ENCODE measurements at regions not wholly inside any gene's neighbourhood (a gene's known extent, or its start where the extent isn't known, plus 50 kb on each side); places are given as distances from the start of the nearest gene placed in this dataset.
"Not testable (repeated sequence)": the region's sequence is repeated elsewhere in the genome, so short reads cannot be mapped to it uniquely, and the experiment has no call there.

DNA sequence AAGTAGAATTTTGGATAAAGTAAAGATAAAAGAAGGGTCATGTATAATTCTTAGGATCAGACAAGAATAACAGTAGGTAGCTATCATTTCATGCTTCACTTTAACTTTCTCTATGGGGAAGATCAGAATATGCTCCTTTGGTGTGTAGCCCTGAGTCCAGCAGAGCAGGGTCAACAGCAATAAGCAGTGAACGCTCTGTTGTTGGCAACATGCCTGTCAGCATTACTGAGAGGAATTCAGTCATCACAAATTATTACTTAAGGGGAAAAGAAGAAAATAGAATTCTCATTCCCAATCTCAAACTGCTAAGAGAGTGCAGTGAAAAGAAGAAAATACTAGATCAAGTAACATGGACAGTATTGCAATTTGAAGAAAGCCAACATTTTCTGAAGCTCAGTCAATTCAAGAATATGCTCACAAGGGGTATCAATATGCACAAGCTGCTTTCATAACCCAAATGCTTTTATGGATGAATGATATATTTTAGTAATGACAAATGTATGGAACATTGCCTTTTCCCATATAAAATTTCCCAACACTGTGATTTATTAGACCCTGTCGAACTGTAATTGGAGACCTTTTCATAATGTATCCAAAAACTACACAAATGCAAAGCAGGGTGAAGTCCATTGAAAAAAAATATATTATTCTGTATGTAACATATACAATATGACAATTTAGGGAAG, 1359.4 kb downstream of the EFNA5 start:
- peaks cover 0 to 6% (median under 1%) of the 10 kb centered on the region in 6 donors for H3K9me3 Mint-ChIP-seq
- no peaks in the 10 kb centered on the region for H3K4me1 Mint-ChIP-seq
- no peak for DNase-seq
- no peak overlapping the region for H3K4me3 Mint-ChIP-seq
- H3K27me3 Mint-ChIP-seq (ENCODE audit: low read depth in 3 of 3), result peaks cover 0 to 2% (median 0%) of the 10 kb centered on the region in 3 donors
- no peaks in the 10 kb centered on the region for H3K36me3 Mint-ChIP-seq
- H3K27ac Mint-ChIP-seq, result no peak overlapping the region

DNA sequence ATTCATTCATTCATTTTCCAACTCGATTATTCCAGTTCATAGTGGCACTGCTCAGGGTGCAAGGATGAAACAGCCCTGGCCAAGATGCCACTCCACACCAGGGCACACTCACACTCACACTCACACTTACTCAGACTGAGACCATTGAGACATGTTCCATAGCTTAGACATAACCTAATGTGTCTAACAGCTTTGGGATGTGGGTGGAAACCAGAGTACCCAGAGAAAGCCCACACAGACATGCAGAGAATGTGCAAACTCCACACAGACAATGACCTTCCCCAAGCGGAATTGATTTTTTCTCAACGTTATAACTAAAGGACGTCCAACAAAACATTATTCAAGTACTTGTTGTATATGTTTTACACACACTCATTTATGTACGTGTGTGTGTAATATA, 1363.5 kb downstream of the EFNA5 start:
- Mint-ChIP-seq H3K36me3 (no peaks in the 10 kb centered on the region), H3K4me3 (no peak overlapping the region), H3K27ac (no peak overlapping the region), H3K27me3 (ENCODE audit: low read depth in 3 of 3) (peaks cover 0 to 2% (median 0%) of the 10 kb centered on the region in 3 donors), H3K9me3 (peaks cover 0 to 6% (median under 1%) of the 10 kb centered on the region in 6 donors), H3K4me1 (no peaks in the 10 kb centered on the region)
- DNase-seq, result no peak

DNA sequence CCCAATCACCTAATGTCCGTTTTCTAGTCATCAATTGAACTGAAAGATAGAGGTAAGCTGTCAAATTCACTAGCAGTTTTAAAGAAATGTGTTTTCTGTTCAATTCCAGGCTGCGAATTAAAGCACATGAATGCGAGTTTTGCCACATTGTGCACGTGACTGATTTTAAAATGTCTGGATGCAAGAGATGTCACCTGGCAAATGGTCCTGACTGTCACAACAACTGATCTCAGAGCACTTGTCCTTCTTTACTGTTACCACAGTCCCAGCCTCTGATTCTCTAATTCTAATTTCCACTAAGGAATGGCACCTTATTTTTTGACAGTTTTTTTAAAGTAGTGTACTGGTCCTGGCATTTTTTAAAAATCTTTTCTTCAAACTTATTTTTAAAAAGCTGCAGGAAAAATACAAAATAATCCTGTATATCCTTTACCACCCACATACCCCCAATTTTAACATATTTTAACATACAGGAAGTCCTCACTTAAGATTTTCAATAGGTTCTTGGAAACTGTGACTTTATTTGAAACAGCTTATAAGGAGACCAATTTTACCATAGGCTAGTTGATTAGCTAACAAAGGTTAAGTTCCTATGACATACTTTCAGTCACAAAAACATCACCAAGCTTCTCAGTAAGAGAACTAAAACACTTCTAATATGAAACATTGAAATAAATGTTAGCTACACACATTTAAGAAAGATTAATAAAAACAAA, 1364.3 kb downstream of the EFNA5 start:
- no peak for DNase-seq
- Mint-ChIP-seq H3K4me3 (no peak overlapping the region), H3K36me3 (no peaks in the 10 kb centered on the region), H3K9me3 (peaks cover 0 to 6% (median 1%) of the 10 kb centered on the region in 6 donors), H3K4me1 (no peaks in the 10 kb centered on the region), H3K27ac (no peak overlapping the region), H3K27me3 (ENCODE audit: low read depth in 3 of 3) (peaks cover 0 to 2% (median 0%) of the 10 kb centered on the region in 3 donors)

DNA sequence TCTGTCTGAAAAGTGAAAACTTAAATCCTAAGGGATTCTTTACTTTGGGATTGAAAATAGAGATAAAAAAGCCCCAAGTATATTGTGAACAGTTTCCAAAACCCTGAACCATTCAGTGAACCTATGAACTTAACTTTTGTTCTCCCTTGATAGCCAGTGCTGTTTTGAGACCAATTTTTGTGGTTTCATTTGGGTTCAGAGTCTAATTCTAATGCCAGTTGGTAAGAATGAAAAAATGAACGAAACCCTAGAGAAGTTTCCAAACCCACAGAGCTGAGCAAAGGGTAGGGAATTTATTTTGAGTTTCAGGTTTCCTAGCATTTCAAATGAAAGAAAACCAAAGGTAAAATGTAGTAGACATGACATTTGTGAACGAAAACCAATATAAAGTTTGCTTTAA, 1366.8 kb downstream of the EFNA5 start:
- no peak overlapping the region for H3K27ac Mint-ChIP-seq

DNA sequence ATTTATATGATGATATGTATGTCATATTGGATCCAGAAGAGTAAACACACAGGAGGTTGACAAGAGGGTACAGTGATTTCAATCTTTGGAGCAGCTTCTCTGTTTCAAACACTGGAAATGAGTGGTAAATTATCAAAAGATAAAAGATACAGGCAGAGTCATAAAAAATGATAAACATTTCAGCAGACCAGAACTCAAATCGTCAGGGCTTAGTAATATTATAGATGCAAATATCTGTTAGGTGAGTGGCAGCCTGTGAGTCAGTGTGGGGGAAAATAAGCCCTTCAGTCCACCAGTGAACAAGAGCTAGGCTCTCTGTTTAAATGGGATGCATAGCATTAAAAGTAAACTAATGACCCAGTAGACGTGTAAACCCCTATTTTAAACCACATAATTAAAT, 1378.1 kb downstream of the EFNA5 start:
- peaks cover 0 to 2% (median 2%) of the 10 kb centered on the region in 3 donors for H3K27me3 Mint-ChIP-seq (ENCODE audit: low read depth in 3 of 3)
- no peak overlapping the region for H3K27ac Mint-ChIP-seq
- H3K4me1 Mint-ChIP-seq, result no peaks in the 10 kb centered on the region
- DNase-seq, result no peak
- H3K36me3 Mint-ChIP-seq, result no peaks in the 10 kb centered on the region
- no peak overlapping the region for H3K4me3 Mint-ChIP-seq
- peaks cover 0 to 7% (median 3%) of the 10 kb centered on the region in 6 donors for H3K9me3 Mint-ChIP-seq

More for the DNA sequence above, 1366.8 kb downstream of the EFNA5 start:
- peaks cover 0 to 4% (median 0%) of the 10 kb centered on the region in 6 donors for H3K9me3 Mint-ChIP-seq
- no peaks in the 10 kb centered on the region for H3K4me1 Mint-ChIP-seq
- H3K4me3 Mint-ChIP-seq, result no peak overlapping the region
- DNase-seq, result no peak
- no peaks in the 10 kb centered on the region for H3K36me3 Mint-ChIP-seq
- no peaks in the 10 kb centered on the region for H3K27me3 Mint-ChIP-seq (ENCODE audit: low read depth in 3 of 3)

DNA sequence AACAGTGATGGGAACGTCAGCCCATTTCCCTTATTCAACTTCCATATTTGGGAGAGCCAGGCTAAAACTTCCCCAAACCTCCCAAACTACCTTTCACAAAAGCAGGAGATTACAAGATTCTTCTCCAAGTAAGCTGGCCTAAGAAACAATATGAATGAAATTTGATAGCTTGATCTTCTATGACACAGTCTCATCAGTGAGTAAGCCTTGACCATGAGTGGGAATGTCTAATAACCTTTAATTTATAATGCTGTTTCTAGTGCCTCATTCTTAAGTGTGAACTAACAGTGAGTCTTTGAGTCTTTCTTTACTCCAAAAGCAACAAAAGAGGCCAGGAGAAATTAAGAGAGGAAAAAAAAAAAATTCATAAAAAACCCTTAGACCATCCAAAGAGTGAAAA, 1379.9 kb downstream of the EFNA5 start:
- H3K4me3 Mint-ChIP-seq, result no peak overlapping the region
- peaks cover 0 to 7% (median 3%) of the 10 kb centered on the region in 6 donors for H3K9me3 Mint-ChIP-seq
- no peak for DNase-seq
- H3K4me1 Mint-ChIP-seq, result no peaks in the 10 kb centered on the region
- H3K27ac Mint-ChIP-seq, result no peak overlapping the region
- H3K36me3 Mint-ChIP-seq, result no peaks in the 10 kb centered on the region
- H3K27me3 Mint-ChIP-seq (ENCODE audit: low read depth in 3 of 3), result peaks cover 0 to 2% (median 2%) of the 10 kb centered on the region in 3 donors

DNA sequence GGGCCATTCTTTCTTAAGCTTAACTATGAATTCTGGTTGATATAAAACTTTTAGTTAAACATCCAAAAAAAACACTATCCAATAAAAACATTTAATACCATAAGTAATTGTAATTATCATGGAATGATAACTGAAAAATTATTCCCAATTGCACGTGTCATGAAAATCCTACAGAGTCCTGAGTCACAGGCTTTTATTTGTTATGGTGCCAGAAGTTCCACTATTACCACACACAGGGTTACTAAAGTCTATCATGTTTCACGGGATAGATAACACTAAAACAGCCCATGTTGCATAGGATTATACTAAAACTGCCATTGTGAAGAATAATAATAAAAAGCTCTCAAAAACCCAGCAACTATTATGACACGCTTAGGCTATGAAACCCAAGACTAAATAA, 1381.8 kb downstream of the EFNA5 start:
- H3K27ac Mint-ChIP-seq, result no peak overlapping the region
- no peak overlapping the region for H3K4me3 Mint-ChIP-seq
- peaks cover 0 to 2% (median 2%) of the 10 kb centered on the region in 3 donors for H3K27me3 Mint-ChIP-seq (ENCODE audit: low read depth in 3 of 3)
- H3K9me3 Mint-ChIP-seq, result peaks cover 0 to 7% (median 3%) of the 10 kb centered on the region in 6 donors
- DNase-seq, result no peak
- H3K36me3 Mint-ChIP-seq, result no peaks in the 10 kb centered on the region
- H3K4me1 Mint-ChIP-seq, result no peaks in the 10 kb centered on the region

DNA sequence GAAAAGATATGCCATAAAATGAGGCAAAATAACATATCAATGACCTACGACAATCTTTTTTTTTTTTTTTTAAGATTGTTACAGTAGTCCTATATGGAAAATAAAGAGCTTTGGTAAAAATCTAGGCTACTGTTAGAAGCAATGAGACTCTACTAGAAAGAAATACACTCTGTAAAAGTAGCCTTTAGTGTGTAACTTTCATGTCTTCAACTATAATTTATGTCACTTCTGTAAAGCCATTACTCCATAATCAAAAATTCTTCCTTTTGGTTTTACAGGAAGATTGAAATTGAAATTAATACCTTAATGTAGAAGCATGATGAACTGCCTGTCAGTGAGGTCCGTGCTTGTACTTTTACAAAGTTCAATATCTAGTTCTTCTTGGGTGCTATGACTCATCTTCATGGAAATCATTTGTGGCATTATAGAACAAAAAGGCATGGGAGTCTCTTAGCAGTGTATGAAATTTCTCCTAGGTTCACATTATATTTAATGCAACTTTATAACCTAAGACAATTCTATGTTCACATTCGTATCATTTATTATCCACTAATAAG, 1393.1 kb downstream of the EFNA5 start:
- DNase-seq, result no peak
- Mint-ChIP-seq H3K27ac (no peak overlapping the region), H3K27me3 (ENCODE audit: low read depth in 3 of 3) (no peaks in the 10 kb centered on the region), H3K4me1 (no peaks in the 10 kb centered on the region), H3K4me3 (no peak overlapping the region), H3K36me3 (no peaks in the 10 kb centered on the region), H3K9me3 (peaks cover 0 to 4% (median 0%) of the 10 kb centered on the region in 6 donors)

DNA sequence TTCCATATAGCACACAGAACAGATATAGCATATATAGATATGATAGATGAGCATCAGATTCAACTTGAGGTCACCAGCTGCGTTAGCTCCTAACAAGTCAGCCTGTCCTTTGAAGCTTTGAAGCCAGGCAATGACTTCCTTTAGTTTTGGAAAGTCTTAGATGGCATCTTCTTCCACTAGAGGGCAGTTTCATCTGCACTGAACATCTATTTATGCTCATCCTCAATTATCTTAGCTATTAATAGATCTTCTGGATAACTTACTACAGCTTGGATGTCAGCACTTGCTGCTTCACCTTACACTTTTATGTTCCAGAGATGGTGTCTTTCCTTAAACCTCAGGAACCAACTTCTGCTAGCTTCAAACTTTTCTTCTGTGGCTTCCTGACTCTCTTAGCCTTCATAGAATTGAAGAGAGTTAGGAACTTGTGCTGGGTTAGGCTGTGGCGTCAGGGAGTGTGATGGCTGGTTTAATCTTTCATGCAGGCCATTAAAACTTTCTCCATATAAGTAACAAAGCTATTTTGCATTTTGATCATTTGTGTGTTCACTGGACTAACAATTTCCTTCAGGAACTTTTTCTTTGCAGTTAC, 1401.4 kb downstream of the EFNA5 start:
- no peak overlapping the region for H3K4me3 Mint-ChIP-seq
- DNase-seq, result no peak
- H3K9me3 Mint-ChIP-seq, result peaks cover 0 to 6% (median 1%) of the 10 kb centered on the region in 6 donors
- no peaks in the 10 kb centered on the region for H3K36me3 Mint-ChIP-seq
- H3K4me1 Mint-ChIP-seq, result no peaks in the 10 kb centered on the region
- no peaks in the 10 kb centered on the region for H3K27me3 Mint-ChIP-seq (ENCODE audit: low read depth in 3 of 3)
- no peak overlapping the region for H3K27ac Mint-ChIP-seq

DNA sequence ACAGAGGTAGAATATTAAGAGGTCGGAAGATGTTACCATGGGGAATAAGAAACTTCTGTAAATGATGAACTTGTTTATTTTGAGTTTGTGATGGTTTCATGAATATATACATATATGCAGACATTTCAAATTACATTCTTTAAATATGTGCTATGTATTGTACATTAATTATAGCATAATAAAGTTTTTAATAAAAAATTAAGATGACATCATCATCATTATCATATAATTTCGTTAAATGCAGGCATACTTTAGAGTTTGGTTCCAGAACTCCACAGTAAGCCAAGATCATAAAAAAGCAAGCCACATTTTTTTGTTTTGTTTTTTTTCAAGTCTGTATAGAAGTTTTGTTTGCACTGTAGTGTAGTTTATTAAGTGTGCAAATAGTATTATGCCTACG, 1403.5 kb downstream of the EFNA5 start:
- H3K4me1 Mint-ChIP-seq, result no peaks in the 10 kb centered on the region
- peaks cover 0 to 5% (median 1%) of the 10 kb centered on the region in 6 donors for H3K9me3 Mint-ChIP-seq
- no peaks in the 10 kb centered on the region for H3K36me3 Mint-ChIP-seq
- no peak for DNase-seq
- H3K27me3 Mint-ChIP-seq (ENCODE audit: low read depth in 3 of 3), result no peaks in the 10 kb centered on the region
- no peak overlapping the region for H3K27ac Mint-ChIP-seq
- no peak overlapping the region for H3K4me3 Mint-ChIP-seq

DNA sequence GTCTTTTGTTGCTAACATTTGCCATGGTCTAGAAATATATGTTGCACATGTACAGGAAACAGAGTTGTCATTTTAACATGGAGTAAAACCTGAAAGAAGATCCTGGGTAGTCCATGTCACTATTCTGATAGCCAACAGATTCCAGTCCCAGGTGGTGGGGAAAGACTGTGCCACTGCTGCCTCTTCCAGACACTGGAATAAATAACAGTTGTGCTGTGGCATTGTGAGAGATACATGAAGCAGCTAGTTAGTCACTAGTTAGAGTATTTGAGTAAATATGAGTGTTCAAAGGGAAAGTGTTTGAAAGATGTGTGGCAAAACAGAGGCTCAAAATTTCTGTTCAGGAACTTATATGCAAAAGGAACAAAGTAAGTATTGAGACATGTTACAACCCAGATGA, 1408.3 kb downstream of the EFNA5 start:
- H3K4me1 Mint-ChIP-seq, result no peaks in the 10 kb centered on the region
- peaks cover 0 to 3% (median 0%) of the 10 kb centered on the region in 6 donors for H3K9me3 Mint-ChIP-seq
- no peak overlapping the region for H3K4me3 Mint-ChIP-seq
- DNase-seq, result no peak
- no peaks in the 10 kb centered on the region for H3K27me3 Mint-ChIP-seq (ENCODE audit: low read depth in 3 of 3)
- H3K27ac Mint-ChIP-seq, result no peak overlapping the region
- no peaks in the 10 kb centered on the region for H3K36me3 Mint-ChIP-seq

DNA sequence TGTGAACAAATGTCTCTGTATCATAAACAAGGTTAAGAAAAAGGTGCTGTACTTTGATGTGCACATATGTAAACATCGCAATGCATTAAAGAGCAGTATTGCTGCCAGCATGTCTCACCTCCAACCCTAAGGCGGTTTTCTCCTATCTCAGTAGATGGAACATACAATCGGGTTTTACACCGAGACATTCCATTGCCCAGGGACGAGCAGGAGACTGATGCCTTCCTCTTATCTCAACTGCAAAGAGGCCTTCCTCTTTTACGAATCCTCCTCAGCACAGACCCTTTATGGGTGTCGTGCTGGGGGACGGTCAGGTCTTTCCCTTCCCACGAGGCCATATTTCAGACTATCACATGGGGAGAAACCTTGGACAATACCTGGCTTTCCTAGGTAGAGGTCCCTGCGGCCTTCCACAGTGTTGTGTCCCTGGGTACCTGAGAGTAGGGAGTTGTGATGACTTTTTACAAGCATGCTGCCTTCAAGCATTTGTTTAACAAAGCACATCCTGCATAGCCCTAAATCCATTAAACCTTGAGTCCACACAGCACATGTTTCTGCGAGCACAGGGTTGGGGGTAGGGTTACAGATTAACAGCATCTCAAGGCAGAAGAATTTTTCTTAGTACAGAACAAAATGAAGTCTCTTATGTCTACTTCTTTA, 1411.2 kb downstream of the EFNA5 start:
- not testable (repeated sequence) for DNase-seq; H3K9me3 Mint-ChIP-seq; H3K27ac Mint-ChIP-seq; H3K36me3 Mint-ChIP-seq; H3K27me3 Mint-ChIP-seq (ENCODE audit: low read depth in 3 of 3); H3K4me3 Mint-ChIP-seq; H3K4me1 Mint-ChIP-seq

DNA sequence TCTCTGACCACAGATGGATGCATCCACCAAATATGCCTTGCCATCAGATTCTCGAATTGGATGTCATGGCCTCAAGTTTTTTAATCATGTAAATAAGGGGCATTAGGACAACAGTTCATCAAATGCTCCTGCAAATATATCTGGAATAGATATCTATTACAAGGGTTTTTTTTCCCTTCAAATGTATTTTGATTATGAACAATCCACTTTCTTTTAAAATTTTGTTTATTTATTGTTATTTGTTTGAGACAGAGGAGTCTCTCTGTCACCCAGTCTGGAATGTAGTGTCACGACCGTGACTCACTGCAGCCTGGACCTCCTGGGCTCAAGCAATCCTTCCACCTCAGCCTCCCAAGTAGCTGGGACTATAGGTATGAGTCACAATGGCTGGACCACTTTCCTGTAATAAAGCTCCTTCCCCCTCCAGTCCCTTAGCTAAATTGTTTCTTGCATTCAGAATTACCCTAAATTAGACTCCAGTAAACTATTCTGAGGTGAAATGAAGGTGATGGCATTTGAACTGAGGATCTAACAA, 1412.1 kb downstream of the EFNA5 start:
- H3K9me3 Mint-ChIP-seq, result peaks cover 0 to 3% (median under 1%) of the 10 kb centered on the region in 6 donors
- H3K27ac Mint-ChIP-seq, result no peak overlapping the region
- DNase-seq, result no peak
- H3K27me3 Mint-ChIP-seq (ENCODE audit: low read depth in 3 of 3), result no peaks in the 10 kb centered on the region
- no peak overlapping the region for H3K4me3 Mint-ChIP-seq
- no peaks in the 10 kb centered on the region for H3K4me1 Mint-ChIP-seq
- no peaks in the 10 kb centered on the region for H3K36me3 Mint-ChIP-seq
